GM12892 (cell line): ENCODE measurements at regions not wholly inside any gene's neighbourhood (a gene's known extent, or its start where the extent isn't known, plus 50 kb on each side); places are given as distances from the start of the nearest gene placed in this dataset.

ENCODE experiments used
- DNase-seq: peaks from one replicate; pipeline ENCODE4 v3.0.0; 2011; ENCODE audit not compliant: insufficient read length
- FAIRE-seq: peaks from 2 replicates; lab custom pipeline; 2011; peaks lifted over from hg19 to GRCh38; lab: Jason Lieb, UNC
- POLR2A ChIP-seq: IDR thresholded peaks from 2 replicates; pipeline ENCODE4 v1.6.1; 2011; ENCODE audit warnings: low read depth, low read length, control low read depth
- POLR2AphosphoS5 ChIP-seq: IDR thresholded peaks from 2 replicates; pipeline ENCODE4 v1.6.1; 2011; ENCODE audit warnings: low read depth, low read length, control low read depth
- TAF1 ChIP-seq: IDR thresholded peaks from 2 replicates; pipeline ENCODE4 v1.6.1; 2011; ENCODE audit warnings: low read depth, mild to moderate bottlenecking, control low read depth, low read length, borderline replicate concordance

- no peak for FAIRE-seq
- DNase-seq: no peak
- TF ChIP-seq TAF1 (no peak), POLR2A (no peak), POLR2AphosphoS5 (no peak)
Measured at GRCh38 chr5:133731951-133732350, 119.6 kb upstream of the FSTL4 start.

GRCh38 chr5:133730866-133731265 lies 118.5 kb upstream of the FSTL4 start:
- TF ChIP-seq TAF1 (no peak), POLR2A (no peak), POLR2AphosphoS5 (no peak)
- FAIRE-seq: no peak

GRCh38 chr5:133730346-133730745 lies 118.0 kb upstream of the FSTL4 start:
- FAIRE-seq (no peak), DNase-seq (no peak)
- TF ChIP-seq POLR2A (no peak), TAF1 (no peak), POLR2AphosphoS5 (no peak)

More at GRCh38 chr5:133730866-133731265, 118.5 kb upstream of the FSTL4 start:
- no peak for DNase-seq

- DNase-seq: no peak
- TF ChIP-seq TAF1 (no peak), POLR2A (no peak), POLR2AphosphoS5 (no peak)
- FAIRE-seq: no peak
Measured at GRCh38 chr5:133729800-133730199, 117.5 kb upstream of the FSTL4 start.

- TF ChIP-seq POLR2A: no peak
- TF ChIP-seq TAF1: no peak
- TF ChIP-seq POLR2AphosphoS5: no peak
- DNase-seq (no peak), FAIRE-seq (no peak)
Measured at GRCh38 chr5:133728475-133728874, 116.1 kb upstream of the FSTL4 start.

GRCh38 chr5:133727636-133728035 lies 115.3 kb upstream of the FSTL4 start:
- FAIRE-seq: no peak

GRCh38 chr5:133723651-133724366 lies 111.5 kb upstream of the FSTL4 start:
- no peak for TF ChIP-seq POLR2A
- TF ChIP-seq TAF1: no peak
- no peak for TF ChIP-seq POLR2AphosphoS5
- DNase-seq (no peak), FAIRE-seq (no peak)

More at GRCh38 chr5:133727636-133728035, 115.3 kb upstream of the FSTL4 start:
- TF ChIP-seq POLR2AphosphoS5: no peak
- TF ChIP-seq TAF1: no peak
- no peak for TF ChIP-seq POLR2A
- no peak for DNase-seq

GRCh38 chr5:133723126-133723525 lies 110.8 kb upstream of the FSTL4 start:
- TF ChIP-seq TAF1 (no peak), POLR2AphosphoS5 (no peak), POLR2A (no peak)
- FAIRE-seq (no peak), DNase-seq (no peak)

GRCh38 chr5:133721365-133721764 lies 109.0 kb upstream of the FSTL4 start:
- TF ChIP-seq POLR2A: no peak
- no peak for TF ChIP-seq TAF1
- no peak for TF ChIP-seq POLR2AphosphoS5
- FAIRE-seq (no peak), DNase-seq (no peak)

- FAIRE-seq (no peak), DNase-seq (no peak)
- TF ChIP-seq POLR2A: no peak
- no peak for TF ChIP-seq TAF1
- TF ChIP-seq POLR2AphosphoS5: no peak
Measured at GRCh38 chr5:133718457-133718856, 106.1 kb upstream of the FSTL4 start.

GRCh38 chr5:133716532-133717183 lies 104.3 kb upstream of the FSTL4 start:
- TF ChIP-seq POLR2A (no peak), POLR2AphosphoS5 (no peak), TAF1 (no peak)
- FAIRE-seq (no peak), DNase-seq (no peak)
